Type B pancreatic cell (in vitro differentiated cells): ENCODE measurements at regions not wholly inside any gene's neighbourhood (a gene's known extent, or its start where the extent isn't known, plus 50 kb on each side); places are given as distances from the start of the nearest gene placed in this dataset.
"Not testable (repeated sequence)": the region's sequence is repeated elsewhere in the genome, so short reads cannot be mapped to it uniquely, and the experiment has no call there.

ENCODE experiments used
- DNase-seq: peaks from one replicate; pipeline ENCODE4 v3.0.0; 2021; ENCODE audit warnings: mixed read lengths; ENCODE audit not compliant: unreplicated experiment; ENCODE audit errors: extremely low spot score
- H3K27ac Mint-ChIP-seq: 2 replicates; pipeline ENCODE4 v1.8.0; 2021; ENCODE audit warnings: mild to moderate bottlenecking, mixed read lengths
- H3K27me3 Mint-ChIP-seq: 2 replicates; pipeline ENCODE4 v1.8.0; 2021; ENCODE audit warnings: mixed read lengths
- H3K36me3 Mint-ChIP-seq: 2 replicates; pipeline ENCODE4 v1.8.0; 2021; ENCODE audit warnings: mixed read lengths
- H3K4me1 Mint-ChIP-seq: one replicate; pipeline ENCODE4 v1.8.0; 2021; ENCODE audit warnings: mixed read lengths; ENCODE audit not compliant: unreplicated experiment
- H3K4me3 Mint-ChIP-seq: 2 replicates; pipeline ENCODE4 v1.8.0; 2021; ENCODE audit warnings: mild to moderate bottlenecking, mixed read lengths
- H3K9me3 Mint-ChIP-seq: 2 replicates; pipeline ENCODE4 v1.8.0; 2021; ENCODE audit warnings: mixed read lengths
- TF ChIP-seq, protein P1 (sequence below): fragments of 200-600 bp; sonication (generic); conservative IDR thresholded peaks from 2 replicates; pipeline ENCODE4 v1.5.0; 2021; ENCODE audit warnings: antibody characterized with exemption, mild to moderate bottlenecking

DNA sequence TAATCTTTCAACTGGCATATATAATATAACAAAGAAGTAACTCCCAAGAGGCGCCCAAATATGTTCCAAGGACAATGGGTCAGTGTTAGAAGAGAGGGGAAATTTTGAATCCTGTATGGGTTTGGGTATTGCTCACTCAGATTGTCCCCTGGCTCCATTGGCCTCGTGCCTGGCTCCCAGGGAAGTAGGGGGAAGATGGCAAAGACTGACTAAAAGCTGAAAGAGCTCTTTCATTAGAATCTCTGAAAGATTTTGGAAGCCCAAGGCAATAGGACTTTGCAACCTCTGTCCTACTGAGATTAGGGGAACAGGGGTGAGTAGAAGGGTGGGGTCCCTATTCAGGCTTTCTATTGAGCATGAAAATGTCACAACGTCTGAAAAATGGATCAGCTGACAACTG is 1272.8 kb upstream of the ZEB2 start:
- Mint-ChIP-seq H3K4me3 (no peak overlapping the region), H3K27me3 (no peaks in the 10 kb centered on the region)
- no peak for DNase-seq

DNA sequence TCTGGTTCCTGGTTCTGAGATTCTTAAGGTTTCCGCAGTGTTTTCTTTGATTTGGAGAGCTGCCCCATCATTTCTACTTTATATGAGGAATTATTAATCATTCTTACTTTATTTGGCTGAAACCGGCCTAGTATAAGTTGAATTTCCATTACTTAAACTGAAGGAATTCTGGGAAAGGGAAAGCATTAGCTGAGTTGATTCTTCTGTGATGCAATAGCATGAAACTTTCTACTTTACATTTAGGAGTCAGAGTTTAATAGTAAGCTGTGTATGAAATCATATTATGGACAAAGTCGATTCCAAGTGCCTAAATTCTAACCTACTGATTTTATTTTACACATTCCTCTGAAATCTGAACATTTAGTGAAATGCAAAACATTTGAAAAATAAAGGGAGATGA is 1269.7 kb upstream of the ZEB2 start:
- Mint-ChIP-seq H3K9me3 (no peaks in the 10 kb centered on the region), H3K27me3 (no peaks in the 10 kb centered on the region), H3K36me3 (no peaks in the 10 kb centered on the region), H3K4me1 (no peaks in the 10 kb centered on the region), H3K27ac (no peak overlapping the region), H3K4me3 (no peak overlapping the region)
- no peak for DNase-seq
- TF ChIP-seq, protein P1, sequence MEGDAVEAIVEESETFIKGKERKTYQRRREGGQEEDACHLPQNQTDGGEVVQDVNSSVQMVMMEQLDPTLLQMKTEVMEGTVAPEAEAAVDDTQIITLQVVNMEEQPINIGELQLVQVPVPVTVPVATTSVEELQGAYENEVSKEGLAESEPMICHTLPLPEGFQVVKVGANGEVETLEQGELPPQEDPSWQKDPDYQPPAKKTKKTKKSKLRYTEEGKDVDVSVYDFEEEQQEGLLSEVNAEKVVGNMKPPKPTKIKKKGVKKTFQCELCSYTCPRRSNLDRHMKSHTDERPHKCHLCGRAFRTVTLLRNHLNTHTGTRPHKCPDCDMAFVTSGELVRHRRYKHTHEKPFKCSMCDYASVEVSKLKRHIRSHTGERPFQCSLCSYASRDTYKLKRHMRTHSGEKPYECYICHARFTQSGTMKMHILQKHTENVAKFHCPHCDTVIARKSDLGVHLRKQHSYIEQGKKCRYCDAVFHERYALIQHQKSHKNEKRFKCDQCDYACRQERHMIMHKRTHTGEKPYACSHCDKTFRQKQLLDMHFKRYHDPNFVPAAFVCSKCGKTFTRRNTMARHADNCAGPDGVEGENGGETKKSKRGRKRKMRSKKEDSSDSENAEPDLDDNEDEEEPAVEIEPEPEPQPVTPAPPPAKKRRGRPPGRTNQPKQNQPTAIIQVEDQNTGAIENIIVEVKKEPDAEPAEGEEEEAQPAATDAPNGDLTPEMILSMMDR, result no peak

More for the DNA sequence above, 1272.8 kb upstream of the ZEB2 start:
- Mint-ChIP-seq H3K9me3 (no peaks in the 10 kb centered on the region), H3K27ac (no peak overlapping the region), H3K4me1 (no peaks in the 10 kb centered on the region), H3K36me3 (no peaks in the 10 kb centered on the region)
- TF ChIP-seq, protein P1, result no peak

DNA sequence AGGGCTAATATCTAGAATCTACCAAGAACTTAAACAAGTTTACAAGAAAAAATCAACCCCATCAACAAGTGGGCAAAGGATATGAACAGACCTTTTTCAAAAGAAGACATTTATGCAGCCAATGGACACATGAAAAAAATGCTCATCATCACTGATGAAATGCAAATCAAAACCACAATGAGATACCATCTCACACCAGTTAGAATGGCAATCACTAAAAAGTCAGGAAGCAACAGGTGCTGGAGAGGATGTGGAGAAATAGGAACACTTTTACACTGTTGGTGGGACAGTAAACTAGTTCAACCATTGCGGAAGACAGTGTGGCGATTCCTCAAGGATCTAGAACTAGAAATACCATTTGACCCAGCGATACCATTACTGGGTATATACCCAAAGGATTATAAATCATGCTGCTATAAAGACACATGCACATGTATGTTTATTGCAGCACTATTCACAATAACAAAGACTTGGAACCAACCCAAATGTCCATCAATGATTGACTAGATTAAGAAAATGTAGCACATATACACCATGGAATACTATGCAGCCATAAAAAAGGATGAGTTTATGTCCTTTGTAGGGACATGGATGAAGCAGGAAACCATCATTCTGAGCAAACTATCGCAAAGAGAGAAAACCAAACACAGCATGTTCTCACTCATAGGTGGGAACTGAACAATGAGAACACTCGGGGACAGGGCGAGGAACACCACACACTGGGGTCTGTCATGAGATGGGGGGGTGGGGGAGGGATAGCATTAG is 1267.9 kb upstream of the ZEB2 start:
- not testable (repeated sequence) for H3K4me3 Mint-ChIP-seq, H3K27ac Mint-ChIP-seq, H3K4me1 Mint-ChIP-seq, H3K36me3 Mint-ChIP-seq, DNase-seq, H3K27me3 Mint-ChIP-seq, H3K9me3 Mint-ChIP-seq

DNA sequence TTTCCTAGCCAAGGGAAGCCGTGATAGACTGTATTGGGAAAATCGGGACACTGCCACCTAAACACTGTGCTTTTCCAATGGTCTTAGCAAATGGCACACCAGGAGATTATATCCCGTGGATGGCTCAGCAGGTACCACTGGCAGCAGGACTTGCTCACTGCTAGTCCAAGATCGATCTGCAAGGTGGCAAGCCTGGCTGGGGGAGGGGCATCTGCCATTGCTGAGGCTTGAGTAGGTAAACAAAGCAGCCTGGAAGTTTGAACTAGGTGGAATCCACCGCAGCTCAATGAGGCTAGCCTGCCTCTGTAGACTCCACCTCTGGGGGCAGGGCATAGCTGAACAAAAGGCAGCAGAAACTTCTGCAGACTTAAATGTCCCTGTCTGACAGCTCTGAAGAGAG is 1262.7 kb upstream of the ZEB2 start:
- not testable (repeated sequence) for H3K27me3 Mint-ChIP-seq, H3K4me3 Mint-ChIP-seq, DNase-seq, H3K27ac Mint-ChIP-seq, H3K4me1 Mint-ChIP-seq, H3K9me3 Mint-ChIP-seq, H3K36me3 Mint-ChIP-seq

DNA sequence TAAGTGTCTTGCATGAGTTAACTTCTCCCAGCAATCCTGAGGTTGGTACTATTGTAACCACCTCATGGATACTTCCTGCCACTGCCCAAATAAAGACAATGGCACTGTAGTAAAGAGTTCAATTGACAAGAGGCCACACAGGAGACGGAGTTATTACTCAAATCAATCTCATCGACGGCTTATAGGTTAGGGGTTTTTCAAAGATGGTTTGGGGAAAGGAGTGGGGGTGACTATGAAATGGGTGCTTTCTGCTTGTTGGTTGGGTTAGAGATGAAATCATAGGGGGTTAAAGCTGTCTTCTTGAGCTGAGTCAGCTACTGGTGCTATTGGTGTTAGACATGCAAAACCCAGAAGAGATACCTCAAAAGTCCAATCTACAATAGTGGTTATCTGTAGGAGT is 1258.0 kb upstream of the ZEB2 start:
- H3K4me1 Mint-ChIP-seq, result no peaks in the 10 kb centered on the region

DNA sequence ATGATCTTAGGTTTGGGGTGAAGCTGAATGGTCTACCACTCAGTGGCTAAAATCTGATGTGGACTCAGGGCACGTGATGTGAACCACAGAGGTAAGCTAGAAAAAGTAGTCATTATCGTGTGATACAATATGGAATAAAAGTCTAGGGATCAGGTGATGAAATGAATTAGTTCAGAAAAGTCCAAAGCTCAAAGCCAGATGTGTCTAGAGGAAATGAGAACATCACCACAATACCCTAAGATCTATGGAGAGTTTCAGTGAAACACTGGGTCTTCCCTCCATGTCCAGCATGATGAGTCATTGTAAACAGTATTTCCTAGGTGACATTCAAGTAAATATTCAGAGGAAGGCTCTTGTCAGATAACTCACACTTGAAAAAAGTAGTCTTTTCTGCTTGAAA is 1257.4 kb upstream of the ZEB2 start:
- H3K27ac Mint-ChIP-seq, result no peak overlapping the region
- TF ChIP-seq, protein P1, result no peak
- no peaks in the 10 kb centered on the region for H3K4me1 Mint-ChIP-seq
- DNase-seq, result no peak
- H3K27me3 Mint-ChIP-seq, result no peaks in the 10 kb centered on the region
- H3K4me3 Mint-ChIP-seq, result no peak overlapping the region
- no peaks in the 10 kb centered on the region for H3K36me3 Mint-ChIP-seq
- H3K9me3 Mint-ChIP-seq, result no peaks in the 10 kb centered on the region

More for the DNA sequence above, 1258.0 kb upstream of the ZEB2 start:
- H3K27me3 Mint-ChIP-seq, result no peaks in the 10 kb centered on the region
- H3K4me3 Mint-ChIP-seq, result no peak overlapping the region
- H3K36me3 Mint-ChIP-seq, result no peaks in the 10 kb centered on the region
- TF ChIP-seq, protein P1, result no peak
- H3K9me3 Mint-ChIP-seq, result no peaks in the 10 kb centered on the region
- no peak overlapping the region for H3K27ac Mint-ChIP-seq
- no peak for DNase-seq

DNA sequence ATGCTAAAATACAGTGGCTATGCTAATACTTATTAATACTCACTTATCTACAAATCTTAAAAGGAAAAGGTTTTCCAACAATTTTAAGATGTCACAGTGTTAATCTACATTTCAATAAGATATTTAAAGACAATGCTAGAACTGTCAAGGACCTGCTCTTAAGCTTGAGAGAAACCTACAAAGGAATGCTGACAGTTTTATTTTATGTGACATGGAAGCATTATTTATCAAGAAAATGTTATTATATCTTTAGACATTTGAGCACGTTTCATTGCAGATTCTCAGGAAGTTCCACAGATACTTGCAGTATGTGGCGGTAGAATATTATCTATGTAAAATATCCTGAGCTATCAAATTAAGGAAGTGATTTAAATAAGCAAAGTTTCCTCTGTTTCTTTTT is 1255.7 kb upstream of the ZEB2 start:
- H3K4me1 Mint-ChIP-seq, result no peaks in the 10 kb centered on the region
- DNase-seq, result no peak
- no peaks in the 10 kb centered on the region for H3K27me3 Mint-ChIP-seq
- TF ChIP-seq, protein P1, result no peak
- H3K36me3 Mint-ChIP-seq, result no peaks in the 10 kb centered on the region
- no peak overlapping the region for H3K27ac Mint-ChIP-seq
- H3K9me3 Mint-ChIP-seq, result no peaks in the 10 kb centered on the region
- H3K4me3 Mint-ChIP-seq, result no peak overlapping the region
